NB4 (cell line): ENCODE measurements at regions not wholly inside any gene's neighbourhood (a gene's known extent, or its start where the extent isn't known, plus 50 kb on each side); places are given as distances from the start of the nearest gene placed in this dataset.
"Not testable (repeated sequence)": the region's sequence is repeated elsewhere in the genome, so short reads cannot be mapped to it uniquely, and the experiment has no call there.

Source experiments
- DNase-seq: peaks from one replicate; pipeline ENCODE4 v3.0.0; 2010; ENCODE audit warnings: low read depth
- H3K4me3 ChIP-seq: one replicate; pipeline ENCODE4 v1.5.1; 2011; ENCODE audit warnings: mild to moderate bottlenecking, low read depth, low read length, moderate library complexity
- MYC ChIP-seq: IDR thresholded peaks from 2 replicates; pipeline ENCODE4 v1.6.1; 2011; ENCODE audit warnings: low read depth, low read length
- POLR2A ChIP-seq: IDR thresholded peaks from 2 replicates; pipeline ENCODE4 v1.6.1; 2011; ENCODE audit warnings: mild to moderate bottlenecking; ENCODE audit not compliant: insufficient read length; ENCODE audit errors: extremely low read depth
- TF ChIP-seq, protein P1 (sequence below): IDR thresholded peaks from one replicate; pipeline ENCODE4 v1.5.1; 2012; ENCODE audit warnings: low read depth, low read length
- TF ChIP-seq, protein P2 (sequence below): IDR thresholded peaks from 2 replicates; pipeline ENCODE4 v1.6.1; 2011; ENCODE audit warnings: low read depth, low read length

DNA sequence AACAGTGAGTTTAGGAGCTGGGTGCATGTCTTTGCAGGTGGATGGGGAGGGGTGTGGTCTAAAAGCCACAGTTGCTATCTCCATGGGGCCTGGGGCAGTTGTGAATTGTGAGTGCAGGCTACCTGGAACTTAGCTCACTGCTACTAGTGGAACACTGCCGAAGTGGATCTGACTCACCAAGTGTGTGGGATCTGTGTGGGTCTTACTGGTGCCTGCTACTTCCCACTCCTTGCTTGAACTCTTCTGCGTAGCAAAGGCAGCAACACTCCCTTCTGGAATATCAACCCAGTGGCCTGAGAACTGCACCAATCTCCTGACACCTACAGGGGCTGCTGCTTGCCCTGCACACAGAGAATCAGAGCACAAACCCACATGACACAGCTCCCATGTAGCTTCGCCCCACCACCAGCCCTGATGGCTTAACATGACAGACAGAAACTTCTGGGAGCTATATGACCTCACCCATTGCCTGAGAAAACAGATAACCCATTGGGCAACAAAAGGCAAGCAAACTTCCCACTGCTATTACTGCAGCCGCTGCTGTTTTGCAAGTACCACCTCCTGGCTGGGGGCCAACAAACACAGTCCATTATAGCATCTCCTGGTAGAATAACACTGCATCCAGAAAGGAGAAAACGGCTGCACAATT, 455.1 kb upstream of the DDX18 start:
- H3K4me3 ChIP-seq: no peak overlapping the region
- DNase-seq: no peak
- TF ChIP-seq POLR2A (no peak), MYC (no peak)
- TF ChIP-seq, protein P1, sequence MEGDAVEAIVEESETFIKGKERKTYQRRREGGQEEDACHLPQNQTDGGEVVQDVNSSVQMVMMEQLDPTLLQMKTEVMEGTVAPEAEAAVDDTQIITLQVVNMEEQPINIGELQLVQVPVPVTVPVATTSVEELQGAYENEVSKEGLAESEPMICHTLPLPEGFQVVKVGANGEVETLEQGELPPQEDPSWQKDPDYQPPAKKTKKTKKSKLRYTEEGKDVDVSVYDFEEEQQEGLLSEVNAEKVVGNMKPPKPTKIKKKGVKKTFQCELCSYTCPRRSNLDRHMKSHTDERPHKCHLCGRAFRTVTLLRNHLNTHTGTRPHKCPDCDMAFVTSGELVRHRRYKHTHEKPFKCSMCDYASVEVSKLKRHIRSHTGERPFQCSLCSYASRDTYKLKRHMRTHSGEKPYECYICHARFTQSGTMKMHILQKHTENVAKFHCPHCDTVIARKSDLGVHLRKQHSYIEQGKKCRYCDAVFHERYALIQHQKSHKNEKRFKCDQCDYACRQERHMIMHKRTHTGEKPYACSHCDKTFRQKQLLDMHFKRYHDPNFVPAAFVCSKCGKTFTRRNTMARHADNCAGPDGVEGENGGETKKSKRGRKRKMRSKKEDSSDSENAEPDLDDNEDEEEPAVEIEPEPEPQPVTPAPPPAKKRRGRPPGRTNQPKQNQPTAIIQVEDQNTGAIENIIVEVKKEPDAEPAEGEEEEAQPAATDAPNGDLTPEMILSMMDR: no peak
- TF ChIP-seq, protein P2, sequence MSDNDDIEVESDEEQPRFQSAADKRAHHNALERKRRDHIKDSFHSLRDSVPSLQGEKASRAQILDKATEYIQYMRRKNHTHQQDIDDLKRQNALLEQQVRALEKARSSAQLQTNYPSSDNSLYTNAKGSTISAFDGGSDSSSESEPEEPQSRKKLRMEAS: no peak

DNA sequence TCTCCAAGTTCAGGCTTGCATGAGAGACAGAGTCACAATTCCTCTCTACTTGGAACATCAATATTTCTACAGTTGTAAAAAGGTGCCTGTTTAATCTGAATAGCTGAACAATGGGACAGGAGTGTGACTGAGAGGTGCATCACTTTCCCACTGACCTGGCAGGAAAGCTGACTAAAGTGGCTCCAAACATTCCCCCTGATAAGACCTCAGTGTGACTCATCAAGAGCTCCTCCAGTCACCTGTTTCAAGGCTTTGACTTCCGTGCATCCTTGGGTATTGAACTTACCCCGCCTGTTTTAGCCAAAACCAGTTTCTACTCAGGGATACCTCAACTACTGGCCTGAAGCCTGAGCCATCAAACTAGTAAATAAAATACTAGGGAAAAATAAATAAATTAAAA, 453.9 kb upstream of the DDX18 start:
- TF ChIP-seq, protein P1: no peak
- TF ChIP-seq, protein P2: no peak
- TF ChIP-seq POLR2A: no peak
- DNase-seq: no peak
- H3K4me3 ChIP-seq: no peak overlapping the region

DNA sequence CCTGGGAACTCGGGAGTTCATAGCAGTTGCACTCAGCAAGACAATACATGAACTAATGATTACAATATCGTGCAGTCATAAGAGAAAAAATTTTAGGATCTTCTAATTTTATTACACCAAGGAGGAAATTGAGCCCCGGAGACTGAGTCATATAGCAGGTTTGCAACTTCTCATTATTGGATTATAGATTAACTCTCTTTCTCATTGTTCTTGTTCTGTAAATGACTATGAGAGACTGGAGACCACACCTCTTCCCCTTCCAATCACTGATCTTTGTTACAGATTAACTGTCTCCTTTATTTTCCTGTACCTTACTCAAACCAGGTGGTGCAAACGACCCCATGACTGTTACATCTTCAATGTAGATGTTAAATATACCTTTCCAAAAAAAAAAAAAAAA, 435.8 kb upstream of the DDX18 start:
- no peak overlapping the region for H3K4me3 ChIP-seq
- TF ChIP-seq, protein P1: no peak
- TF ChIP-seq, protein P2: no peak
- no peak for TF ChIP-seq MYC
- no peak for TF ChIP-seq POLR2A

DNA sequence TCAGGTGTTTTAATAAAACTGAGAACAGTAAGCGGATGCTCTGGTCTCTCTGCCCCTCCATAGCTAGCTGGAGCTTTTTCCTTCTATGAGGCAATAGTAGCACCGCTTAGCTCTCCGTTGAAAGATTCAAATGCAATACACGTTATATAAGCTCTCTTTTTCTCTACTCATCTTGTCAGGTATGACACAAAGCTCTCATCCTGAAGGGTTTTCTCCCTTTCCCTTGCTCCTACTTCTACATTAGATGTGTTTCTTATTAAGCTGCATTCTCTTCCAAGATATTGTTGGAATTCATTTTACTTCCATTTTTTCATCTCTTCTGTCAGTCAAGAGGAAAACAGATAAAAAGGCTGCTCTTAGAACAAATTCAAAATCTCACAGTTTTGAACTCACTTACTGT, 434.6 kb upstream of the DDX18 start:
- TF ChIP-seq POLR2A: no peak
- TF ChIP-seq MYC: no peak
- TF ChIP-seq, protein P2: no peak
- TF ChIP-seq, protein P1: no peak
- no peak overlapping the region for H3K4me3 ChIP-seq
- DNase-seq: no peak

More for the DNA sequence above, 435.8 kb upstream of the DDX18 start:
- no peak for DNase-seq

DNA sequence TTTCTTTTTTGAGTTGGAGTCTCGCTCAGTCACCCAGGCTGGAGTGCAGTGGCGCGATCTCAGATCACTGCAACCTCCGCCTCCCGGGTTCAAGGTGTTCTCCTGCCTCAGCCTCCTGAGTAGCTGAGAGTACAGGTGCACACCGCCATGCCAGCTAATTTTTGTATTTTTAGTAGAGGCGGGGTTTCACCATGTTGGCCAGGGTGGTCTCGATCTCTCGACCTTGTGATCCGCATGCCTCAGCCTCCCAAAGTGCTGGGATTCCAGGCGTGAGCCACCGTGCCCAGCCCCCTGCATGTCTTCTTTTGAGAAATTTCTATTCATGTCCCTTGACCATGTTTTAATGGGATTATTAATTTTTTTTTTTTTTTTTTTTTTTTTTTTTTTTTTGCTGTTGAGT, 430.5 kb upstream of the DDX18 start:
- not testable (repeated sequence) for DNase-seq, H3K4me3 ChIP-seq

DNA sequence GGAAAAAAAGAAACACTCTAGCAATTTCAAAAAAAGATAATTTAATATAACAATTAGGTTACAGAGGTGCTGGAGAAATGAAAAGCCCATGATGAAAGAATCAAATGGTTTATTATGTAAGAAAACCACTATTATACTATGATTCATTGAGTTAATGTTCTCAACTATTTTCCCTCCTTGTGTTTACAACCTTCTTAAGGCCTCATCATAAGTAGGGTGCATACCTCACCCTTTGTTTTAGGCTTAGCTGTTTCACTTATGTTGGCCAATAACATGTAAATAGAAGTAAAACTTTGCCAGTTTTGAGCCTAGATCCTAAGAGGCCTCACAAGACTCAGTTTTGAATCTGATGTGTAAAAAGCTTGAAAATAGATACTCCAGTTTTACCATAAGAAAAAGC, 418.3 kb upstream of the DDX18 start:
- DNase-seq: no peak
- H3K4me3 ChIP-seq: no peak overlapping the region
- TF ChIP-seq MYC (no peak), POLR2A (no peak)
- TF ChIP-seq, protein P2: no peak

DNA sequence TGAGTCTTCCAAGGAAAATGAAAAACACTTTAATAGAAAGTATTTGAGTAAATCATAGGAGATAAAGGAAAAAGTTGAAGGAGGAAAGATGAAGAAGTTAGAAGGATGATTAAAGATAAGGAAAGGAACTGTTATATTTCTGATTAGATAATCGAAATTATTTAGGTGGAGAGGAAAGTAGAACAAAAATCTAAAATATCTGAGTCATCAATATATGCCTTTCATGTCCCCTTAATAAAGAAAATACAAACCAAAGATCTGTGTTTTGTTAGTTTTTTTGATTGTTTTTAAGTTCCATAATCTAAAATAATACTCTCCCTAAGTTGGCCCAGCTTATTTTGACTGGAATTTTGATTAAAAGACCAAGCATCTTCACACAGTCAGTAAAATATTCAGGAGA, 412.9 kb upstream of the DDX18 start:
- no peak for DNase-seq
- TF ChIP-seq MYC: no peak
- TF ChIP-seq POLR2A: no peak
- TF ChIP-seq, protein P2: no peak
- TF ChIP-seq, protein P1: no peak
- no peak overlapping the region for H3K4me3 ChIP-seq
